NCI-H446 treated with DMSO at 0.1 percent for 48 hours (cell line): ENCODE measurements at regions not wholly inside any gene's neighbourhood (a gene's known extent, or its start where the extent isn't known, plus 50 kb on each side); places are given as distances from the start of the nearest gene placed in this dataset.

Experiments
- DNase-seq: peaks from one replicate; lab custom pipeline; 2025; lab: John Stamatoyannopoulos, UW

- no peak for DNase-seq
These were observed 301.9 kb upstream of the NR2F2 start for GRCh38 chr15:96028620-96029019.

- DNase-seq: no peak
These were observed 301.3 kb upstream of the NR2F2 start for GRCh38 chr15:96029172-96029571.

GRCh38 chr15:96031426-96032110 is 298.9 kb upstream of the NR2F2 start:
- DNase-seq: no peak

- no peak for DNase-seq
These were observed 295.4 kb upstream of the NR2F2 start for GRCh38 chr15:96035091-96035490.

- DNase-seq: no peak
These were observed 294.9 kb upstream of the NR2F2 start for GRCh38 chr15:96035635-96036034.

GRCh38 chr15:96037584-96037983 is 292.9 kb upstream of the NR2F2 start:
- no peak for DNase-seq

- DNase-seq: no peak
These were observed 292.4 kb upstream of the NR2F2 start for GRCh38 chr15:96038131-96038530.

GRCh38 chr15:96038650-96039049 is 291.9 kb upstream of the NR2F2 start:
- no peak for DNase-seq

GRCh38 chr15:96041982-96042733 is 288.3 kb upstream of the NR2F2 start:
- DNase-seq: no peak

- no peak for DNase-seq
These were observed 287.7 kb upstream of the NR2F2 start for GRCh38 chr15:96042734-96043224.

- no peak for DNase-seq
These were observed 286.8 kb upstream of the NR2F2 start for GRCh38 chr15:96043591-96044171.

GRCh38 chr15:96046620-96047240 is 283.8 kb upstream of the NR2F2 start:
- no peak for DNase-seq

GRCh38 chr15:96047255-96047931 is 283.1 kb upstream of the NR2F2 start:
- DNase-seq: no peak

- no peak for DNase-seq
These were observed 281.2 kb upstream of the NR2F2 start for GRCh38 chr15:96049323-96049722.

- DNase-seq: no peak
These were observed 280.7 kb upstream of the NR2F2 start for GRCh38 chr15:96049766-96050165.

GRCh38 chr15:96051598-96051997 is 278.9 kb upstream of the NR2F2 start:
- no peak for DNase-seq

- DNase-seq: no peak
These were observed 278.3 kb upstream of the NR2F2 start for GRCh38 chr15:96052154-96052553.

- no peak for DNase-seq
These were observed 277.9 kb upstream of the NR2F2 start for GRCh38 chr15:96052572-96053030.

- DNase-seq: no peak
These were observed 277.3 kb upstream of the NR2F2 start for GRCh38 chr15:96053031-96053780.

- no peak for DNase-seq
These were observed 276.6 kb upstream of the NR2F2 start for GRCh38 chr15:96053781-96054428.

GRCh38 chr15:96054621-96055020 is 275.9 kb upstream of the NR2F2 start:
- no peak for DNase-seq
